ENCODE measurements at regions not wholly inside any gene's neighbourhood (a gene's known extent, or its start where the extent isn't known, plus 50 kb on each side); places are given as distances from the start of the nearest gene placed in this dataset.

GRCh38 chr20:39785252-39785917 is 823.2 kb downstream of the DHX35 start:
- Histone ChIP-seq H3K4me1 (no peaks in the 10 kb centered on the region), H3K36me3 (no peaks in the 10 kb centered on the region), H3K4me3 (no peak overlapping the region), H3K27me3 (no peaks in the 10 kb centered on the region), H3K27ac (no peak overlapping the region), H3K9me3 (no peaks in the 10 kb centered on the region)
- no peak for DNase-seq (ENCODE audit: extremely low spot score in 2 of 2)
- no peak for TF ChIP-seq POLR2AphosphoS5 (IDR thresholded peaks at IDR 0.05; ENCODE audit: insufficient read depth in 1 of 2, low read depth in 1 of 2)
- TF ChIP-seq POLR2A (IDR thresholded peaks at IDR 0.05), result no peak
- no peak for TF ChIP-seq CTCF (IDR thresholded peaks at IDR 0.05)
- intact Hi-C loops (cut with DNase I), result no loop called here

GRCh38 chr20:39784693-39785092 is 822.5 kb downstream of the DHX35 start:
- intact Hi-C loops (cut with DNase I), result no loop called here
- TF ChIP-seq POLR2A (IDR thresholded peaks at IDR 0.05) (no peak), CTCF (IDR thresholded peaks at IDR 0.05) (no peak), POLR2AphosphoS5 (IDR thresholded peaks at IDR 0.05; ENCODE audit: insufficient read depth in 1 of 2, low read depth in 1 of 2) (no peak)

GRCh38 chr20:39778847-39779604 is 816.9 kb downstream of the DHX35 start:
- Histone ChIP-seq H3K4me3 (no peak overlapping the region), H3K4me1 (peaks cover 15% of the 10 kb centered on the region), H3K36me3 (no peaks in the 10 kb centered on the region), H3K27ac (no peak overlapping the region), H3K9me3 (no peaks in the 10 kb centered on the region), H3K27me3 (no peaks in the 10 kb centered on the region)
- TF ChIP-seq POLR2A (IDR thresholded peaks at IDR 0.05) (no peak), CTCF (IDR thresholded peaks at IDR 0.05) (no peak), POLR2AphosphoS5 (IDR thresholded peaks at IDR 0.05; ENCODE audit: insufficient read depth in 1 of 2, low read depth in 1 of 2) (no peak)
- intact Hi-C loops (cut with DNase I), result loop anchor here (2.0 kb wide), 1 partner anchor 36 kb away; no protein-coding TSS in a partner anchor
- no peak for DNase-seq (ENCODE audit: extremely low spot score in 2 of 2)

More at GRCh38 chr20:39784693-39785092, 822.5 kb downstream of the DHX35 start:
- H3K36me3 ChIP-seq, result no peaks in the 10 kb centered on the region
- no peaks in the 10 kb centered on the region for H3K4me1 ChIP-seq
- no peaks in the 10 kb centered on the region for H3K9me3 ChIP-seq
- DNase-seq (ENCODE audit: extremely low spot score in 2 of 2), result no peak
- no peak overlapping the region for H3K4me3 ChIP-seq
- no peaks in the 10 kb centered on the region for H3K27me3 ChIP-seq
- H3K27ac ChIP-seq, result no peak overlapping the region

- H3K27ac ChIP-seq, result no peak overlapping the region
- no peak for DNase-seq (ENCODE audit: extremely low spot score in 2 of 2)
- intact Hi-C loops (cut with DNase I), result loop anchor here (2.0 kb wide), 1 partner anchor 36 kb away; no protein-coding TSS in a partner anchor
- peaks cover 21% of the 10 kb centered on the region for H3K4me1 ChIP-seq
- H3K27me3 ChIP-seq, result no peaks in the 10 kb centered on the region
- TF ChIP-seq POLR2A (IDR thresholded peaks at IDR 0.05) (no peak), CTCF (IDR thresholded peaks at IDR 0.05) (no peak)
- H3K36me3 ChIP-seq, result no peaks in the 10 kb centered on the region
- H3K9me3 ChIP-seq, result no peaks in the 10 kb centered on the region
- no peak overlapping the region for H3K4me3 ChIP-seq
These were observed 816.3 kb downstream of the DHX35 start for GRCh38 chr20:39778431-39778830.

GRCh38 chr20:39777610-39778009 is 815.5 kb downstream of the DHX35 start:
- TF ChIP-seq POLR2AphosphoS5 (IDR thresholded peaks at IDR 0.05; ENCODE audit: insufficient read depth in 1 of 2, low read depth in 1 of 2), result no peak
- TF ChIP-seq CTCF (IDR thresholded peaks at IDR 0.05), result no peak
- no peak for TF ChIP-seq POLR2A (IDR thresholded peaks at IDR 0.05)

More at GRCh38 chr20:39777610-39778009, 815.5 kb downstream of the DHX35 start:
- Histone ChIP-seq H3K27ac (no peak overlapping the region), H3K9me3 (no peaks in the 10 kb centered on the region), H3K36me3 (no peaks in the 10 kb centered on the region), H3K4me3 (no peak overlapping the region), H3K27me3 (no peaks in the 10 kb centered on the region), H3K4me1 (peaks cover 25% of the 10 kb centered on the region)
- no peak for DNase-seq (ENCODE audit: extremely low spot score in 2 of 2)
- intact Hi-C loops (cut with DNase I), result loop anchor here (2.0 kb wide), 1 partner anchor 37 kb away; no protein-coding TSS in a partner anchor
